Neural progenitor cell (in vitro differentiated cells): ENCODE measurements at regions not wholly inside any gene's neighbourhood (a gene's known extent, or its start where the extent isn't known, plus 50 kb on each side); places are given as distances from the start of the nearest gene placed in this dataset.

Experiments
- EZH2 ChIP-seq: fragments of 200-600 bp; sonication (generic); IDR thresholded peaks from 2 replicates; pipeline ENCODE4 v1.6.1; 2017; ENCODE audit warnings: antibody characterized with exemption, mild to moderate bottlenecking, moderate library complexity
- EZH2phosphoT487 ChIP-seq: fragments of 200-600 bp; sonication (generic); IDR thresholded peaks from 2 replicates; pipeline ENCODE4 v1.6.1; 2017; ENCODE audit warnings: antibody characterized with exemption
- TF ChIP-seq, protein P1 (sequence below): fragments of 200-600 bp; sonication (generic); IDR thresholded peaks from 2 replicates; pipeline ENCODE4 v1.5.1; 2017; ENCODE audit warnings: antibody characterized with exemption, mild to moderate bottlenecking

DNA sequence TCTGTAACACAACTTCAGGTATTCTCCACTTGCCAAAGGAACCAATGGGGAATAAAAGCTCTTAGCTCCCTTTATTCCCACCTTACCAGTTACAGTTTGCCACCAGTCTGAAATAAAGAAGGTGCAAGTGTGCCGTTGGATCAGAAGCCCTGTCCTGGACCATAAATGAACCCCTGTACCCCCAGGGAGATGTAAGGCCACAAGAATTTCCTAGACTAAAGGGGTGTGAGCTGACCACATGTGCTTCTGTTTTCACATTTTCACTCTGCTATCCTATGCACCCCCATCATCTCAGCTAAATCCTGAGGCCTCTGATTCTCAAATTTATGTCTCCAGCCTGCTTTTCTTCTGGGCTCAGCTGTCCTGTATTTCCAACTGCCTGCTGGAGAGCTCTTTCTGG lies 221.2 kb downstream of the SPRY1 start:
- no peak for TF ChIP-seq EZH2
- TF ChIP-seq, protein P1, sequence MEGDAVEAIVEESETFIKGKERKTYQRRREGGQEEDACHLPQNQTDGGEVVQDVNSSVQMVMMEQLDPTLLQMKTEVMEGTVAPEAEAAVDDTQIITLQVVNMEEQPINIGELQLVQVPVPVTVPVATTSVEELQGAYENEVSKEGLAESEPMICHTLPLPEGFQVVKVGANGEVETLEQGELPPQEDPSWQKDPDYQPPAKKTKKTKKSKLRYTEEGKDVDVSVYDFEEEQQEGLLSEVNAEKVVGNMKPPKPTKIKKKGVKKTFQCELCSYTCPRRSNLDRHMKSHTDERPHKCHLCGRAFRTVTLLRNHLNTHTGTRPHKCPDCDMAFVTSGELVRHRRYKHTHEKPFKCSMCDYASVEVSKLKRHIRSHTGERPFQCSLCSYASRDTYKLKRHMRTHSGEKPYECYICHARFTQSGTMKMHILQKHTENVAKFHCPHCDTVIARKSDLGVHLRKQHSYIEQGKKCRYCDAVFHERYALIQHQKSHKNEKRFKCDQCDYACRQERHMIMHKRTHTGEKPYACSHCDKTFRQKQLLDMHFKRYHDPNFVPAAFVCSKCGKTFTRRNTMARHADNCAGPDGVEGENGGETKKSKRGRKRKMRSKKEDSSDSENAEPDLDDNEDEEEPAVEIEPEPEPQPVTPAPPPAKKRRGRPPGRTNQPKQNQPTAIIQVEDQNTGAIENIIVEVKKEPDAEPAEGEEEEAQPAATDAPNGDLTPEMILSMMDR, result no peak
- TF ChIP-seq EZH2phosphoT487, result no peak
